ENCODE measurements at regions not wholly inside any gene's neighbourhood (a gene's known extent, or its start where the extent isn't known, plus 50 kb on each side); places are given as distances from the start of the nearest gene placed in this dataset.
A peak's percentile ranks its signal among the peaks of the same experiment; 100 is the strongest.
"Not testable (repeated sequence)": the region's sequence is repeated elsewhere in the genome, so short reads cannot be mapped to it uniquely, and the experiment has no call there.

- Histone ChIP-seq H3K27ac (ENCODE audit: low read depth, low read length) (no peak overlapping the region), H3K9ac (ENCODE audit: low read depth in 1 of 2, low read length in 2 of 2) (no peak overlapping the region), H3K4me3 (ENCODE audit: low read depth in 1 of 2, low read length in 2 of 2) (peak overlapping the region in 1 of 2 donors; percentile 25), H3K27me3 (ENCODE audit: control insufficient read depth in 1 of 2, insufficient read depth in 2 of 2, low read length in 2 of 2) (no peaks in the 10 kb centered on the region), H3K36me3 (ENCODE audit: control insufficient read depth in 1 of 2, insufficient read depth in 2 of 2, low read length in 2 of 2) (no peaks in the 10 kb centered on the region), H3K9me3 (ENCODE audit: control insufficient read depth in 1 of 2, low read length in 2 of 2) (no peaks in the 10 kb centered on the region), H3K4me1 (ENCODE audit: control insufficient read depth in 1 of 2, insufficient read depth in 2 of 2, low read length in 2 of 2) (peaks cover 0 to 8% of the 10 kb centered on the region in 2 donors)
Measured at GRCh38 chr3:177624528-177625495, 427.5 kb upstream of the TBL1XR1 start.

DNA sequence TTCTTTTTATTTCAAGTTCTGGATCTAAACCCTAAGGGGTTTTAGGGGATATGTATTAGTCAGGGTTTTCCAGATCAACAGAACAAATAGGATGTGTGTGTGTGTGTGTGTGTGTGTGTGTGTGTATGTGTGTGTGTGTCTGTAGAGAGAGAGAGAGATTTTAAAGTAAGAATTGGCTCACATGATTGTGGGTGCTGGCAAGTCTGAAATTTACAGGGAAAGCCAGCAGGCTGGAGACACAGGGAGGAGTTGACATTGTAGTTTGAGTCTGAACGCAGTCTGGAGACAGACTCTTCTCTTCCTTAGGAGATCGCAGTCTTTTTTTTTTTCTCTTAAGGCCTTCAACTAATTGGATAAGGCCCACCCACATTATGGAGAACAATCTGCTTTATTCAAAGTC lies 428.8 kb upstream of the TBL1XR1 start:
- H3K36me3 ChIP-seq (ENCODE audit: control insufficient read depth in 1 of 2, insufficient read depth in 2 of 2, low read length in 2 of 2): no peaks in the 10 kb centered on the region
- no peak overlapping the region for H3K9ac ChIP-seq (ENCODE audit: low read depth in 1 of 2, low read length in 2 of 2)
- peaks cover 0 to 8% of the 10 kb centered on the region in 2 donors for H3K4me1 ChIP-seq (ENCODE audit: control insufficient read depth in 1 of 2, insufficient read depth in 2 of 2, low read length in 2 of 2)
- no peaks in the 10 kb centered on the region for H3K27me3 ChIP-seq (ENCODE audit: control insufficient read depth in 1 of 2, insufficient read depth in 2 of 2, low read length in 2 of 2)
- H3K4me3 ChIP-seq (ENCODE audit: low read depth in 1 of 2, low read length in 2 of 2): no peak overlapping the region
- H3K9me3 ChIP-seq (ENCODE audit: control insufficient read depth in 1 of 2, low read length in 2 of 2): no peaks in the 10 kb centered on the region
- H3K27ac ChIP-seq (ENCODE audit: low read depth, low read length): no peak overlapping the region

DNA sequence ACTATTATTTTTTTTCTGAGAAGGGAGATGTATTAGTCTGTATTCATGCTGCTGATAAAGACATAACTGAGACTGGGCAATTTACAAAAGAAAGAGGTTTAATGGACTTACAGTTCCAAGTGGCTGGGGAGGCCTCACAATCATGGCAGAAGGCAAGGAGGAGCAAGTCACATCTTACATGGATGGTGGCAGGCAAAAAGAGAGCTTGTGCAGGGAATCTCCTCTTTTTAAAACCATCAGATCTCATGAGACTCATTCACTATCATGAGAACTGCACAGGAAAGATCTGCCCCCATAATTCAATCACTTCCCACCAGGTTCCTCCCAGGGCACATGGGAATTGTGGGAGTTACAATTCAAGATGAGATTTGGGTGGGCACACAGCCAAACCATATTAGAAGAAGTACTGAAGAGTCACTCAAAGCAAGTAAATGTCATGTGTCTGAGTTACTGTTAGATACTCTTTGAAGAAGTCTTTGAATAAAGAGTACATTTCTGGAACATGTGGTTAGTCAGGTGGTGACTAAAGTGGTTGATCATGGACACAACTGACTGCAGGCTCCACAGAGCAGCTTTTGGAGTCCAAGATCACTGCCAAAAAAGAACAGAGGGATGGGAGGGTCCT lies 430.9 kb upstream of the TBL1XR1 start:
- not testable (repeated sequence) for H3K9ac ChIP-seq (ENCODE audit: low read depth in 1 of 2, low read length in 2 of 2); H3K4me3 ChIP-seq (ENCODE audit: low read depth in 1 of 2, low read length in 2 of 2); H3K27ac ChIP-seq (ENCODE audit: low read depth, low read length); H3K4me1 ChIP-seq (ENCODE audit: control insufficient read depth in 1 of 2, insufficient read depth in 2 of 2, low read length in 2 of 2); H3K36me3 ChIP-seq (ENCODE audit: control insufficient read depth in 1 of 2, insufficient read depth in 2 of 2, low read length in 2 of 2); H3K9me3 ChIP-seq (ENCODE audit: control insufficient read depth in 1 of 2, low read length in 2 of 2); H3K27me3 ChIP-seq (ENCODE audit: control insufficient read depth in 1 of 2, insufficient read depth in 2 of 2, low read length in 2 of 2)

DNA sequence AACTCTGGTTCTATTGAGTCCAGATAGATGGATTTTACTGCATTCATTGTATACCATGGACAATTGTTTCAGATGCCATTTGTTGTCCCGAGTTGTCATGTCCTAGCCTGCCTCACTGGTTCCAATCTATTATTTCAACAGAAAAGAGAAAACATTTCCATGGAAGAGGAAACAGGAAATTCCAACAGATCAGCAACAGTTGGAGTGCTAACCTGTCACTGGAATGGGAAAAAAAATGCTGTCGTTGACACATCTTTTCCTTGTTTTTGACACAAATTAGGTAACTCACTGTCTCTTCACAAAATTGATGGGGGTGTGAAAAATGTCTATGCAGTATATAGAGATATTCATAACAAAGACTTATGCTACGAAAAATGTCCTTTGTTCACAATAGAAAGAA lies 432.0 kb upstream of the TBL1XR1 start:
- Histone ChIP-seq H3K27me3 (ENCODE audit: control insufficient read depth in 1 of 2, insufficient read depth in 2 of 2, low read length in 2 of 2) (no peaks in the 10 kb centered on the region), H3K27ac (ENCODE audit: low read depth, low read length) (no peak overlapping the region), H3K9me3 (ENCODE audit: control insufficient read depth in 1 of 2, low read length in 2 of 2) (no peaks in the 10 kb centered on the region), H3K36me3 (ENCODE audit: control insufficient read depth in 1 of 2, insufficient read depth in 2 of 2, low read length in 2 of 2) (no peaks in the 10 kb centered on the region), H3K9ac (ENCODE audit: low read depth in 1 of 2, low read length in 2 of 2) (no peak overlapping the region), H3K4me3 (ENCODE audit: low read depth in 1 of 2, low read length in 2 of 2) (no peak overlapping the region), H3K4me1 (ENCODE audit: control insufficient read depth in 1 of 2, insufficient read depth in 2 of 2, low read length in 2 of 2) (no peaks in the 10 kb centered on the region)

DNA sequence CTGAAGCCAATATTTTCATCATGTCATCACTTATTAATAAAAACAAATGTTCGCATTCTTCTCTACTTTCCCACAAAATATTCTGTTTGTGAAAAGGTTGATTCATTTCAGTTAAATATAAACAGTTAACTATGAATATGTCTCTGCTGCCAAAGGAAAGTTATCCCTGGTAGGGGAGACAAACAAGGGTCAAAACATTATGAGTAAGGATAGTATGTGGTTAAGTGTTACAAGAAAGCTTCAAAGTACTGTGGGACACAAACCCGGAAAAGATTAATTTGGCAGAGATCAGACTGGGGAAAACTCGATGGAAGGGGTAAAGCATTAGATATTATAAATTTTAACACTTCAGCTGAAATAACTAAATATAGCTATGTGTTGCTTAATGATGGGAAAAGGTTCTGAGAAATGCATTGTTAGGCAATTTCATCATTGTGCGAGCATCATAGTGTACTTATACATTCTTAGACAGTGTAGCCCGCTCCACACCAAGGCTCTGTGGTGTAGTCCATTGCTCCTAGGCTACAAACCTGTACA lies 436.5 kb upstream of the TBL1XR1 start:
- no peaks in the 10 kb centered on the region for H3K27me3 ChIP-seq (ENCODE audit: control insufficient read depth in 1 of 2, insufficient read depth in 2 of 2, low read length in 2 of 2)
- no peaks in the 10 kb centered on the region for H3K36me3 ChIP-seq (ENCODE audit: control insufficient read depth in 1 of 2, insufficient read depth in 2 of 2, low read length in 2 of 2)
- H3K9me3 ChIP-seq (ENCODE audit: control insufficient read depth in 1 of 2, low read length in 2 of 2): no peaks in the 10 kb centered on the region
- H3K27ac ChIP-seq (ENCODE audit: low read depth, low read length): no peak overlapping the region
- no peak overlapping the region for H3K4me3 ChIP-seq (ENCODE audit: low read depth in 1 of 2, low read length in 2 of 2)
- H3K4me1 ChIP-seq (ENCODE audit: control insufficient read depth in 1 of 2, insufficient read depth in 2 of 2, low read length in 2 of 2): no peaks in the 10 kb centered on the region
- H3K9ac ChIP-seq (ENCODE audit: low read depth in 1 of 2, low read length in 2 of 2): no peak overlapping the region

- not testable (repeated sequence) for H3K9ac ChIP-seq (ENCODE audit: low read depth in 1 of 2, low read length in 2 of 2); H3K4me3 ChIP-seq (ENCODE audit: low read depth in 1 of 2, low read length in 2 of 2); H3K36me3 ChIP-seq (ENCODE audit: control insufficient read depth in 1 of 2, insufficient read depth in 2 of 2, low read length in 2 of 2); H3K27me3 ChIP-seq (ENCODE audit: control insufficient read depth in 1 of 2, insufficient read depth in 2 of 2, low read length in 2 of 2); H3K9me3 ChIP-seq (ENCODE audit: control insufficient read depth in 1 of 2, low read length in 2 of 2); H3K27ac ChIP-seq (ENCODE audit: low read depth, low read length); H3K4me1 ChIP-seq (ENCODE audit: control insufficient read depth in 1 of 2, insufficient read depth in 2 of 2, low read length in 2 of 2)
Measured at GRCh38 chr3:177635601-177636106, 438.4 kb upstream of the TBL1XR1 start.

GRCh38 chr3:177640319-177640965 lies 443.2 kb upstream of the TBL1XR1 start:
- Histone ChIP-seq H3K27me3 (ENCODE audit: control insufficient read depth in 1 of 2, insufficient read depth in 2 of 2, low read length in 2 of 2) (no peaks in the 10 kb centered on the region), H3K27ac (ENCODE audit: low read depth, low read length) (no peak overlapping the region), H3K9ac (ENCODE audit: low read depth in 1 of 2, low read length in 2 of 2) (no peak overlapping the region), H3K36me3 (ENCODE audit: control insufficient read depth in 1 of 2, insufficient read depth in 2 of 2, low read length in 2 of 2) (no peaks in the 10 kb centered on the region), H3K4me1 (ENCODE audit: control insufficient read depth in 1 of 2, insufficient read depth in 2 of 2, low read length in 2 of 2) (no peaks in the 10 kb centered on the region), H3K9me3 (ENCODE audit: control insufficient read depth in 1 of 2, low read length in 2 of 2) (no peaks in the 10 kb centered on the region), H3K4me3 (ENCODE audit: low read depth in 1 of 2, low read length in 2 of 2) (no peak overlapping the region)

- no peak overlapping the region for H3K9ac ChIP-seq (ENCODE audit: low read depth in 1 of 2, low read length in 2 of 2)
- H3K36me3 ChIP-seq (ENCODE audit: control insufficient read depth in 1 of 2, insufficient read depth in 2 of 2, low read length in 2 of 2): no peaks in the 10 kb centered on the region
- H3K27me3 ChIP-seq (ENCODE audit: control insufficient read depth in 1 of 2, insufficient read depth in 2 of 2, low read length in 2 of 2): no peaks in the 10 kb centered on the region
- no peak overlapping the region for H3K4me3 ChIP-seq (ENCODE audit: low read depth in 1 of 2, low read length in 2 of 2)
- no peak overlapping the region for H3K27ac ChIP-seq (ENCODE audit: low read depth, low read length)
- H3K4me1 ChIP-seq (ENCODE audit: control insufficient read depth in 1 of 2, insufficient read depth in 2 of 2, low read length in 2 of 2): no peaks in the 10 kb centered on the region
- no peaks in the 10 kb centered on the region for H3K9me3 ChIP-seq (ENCODE audit: control insufficient read depth in 1 of 2, low read length in 2 of 2)
Measured at GRCh38 chr3:177641206-177641605, 443.9 kb upstream of the TBL1XR1 start.

- H3K9ac ChIP-seq (ENCODE audit: low read depth in 1 of 2, low read length in 2 of 2): no peak overlapping the region
- no peaks in the 10 kb centered on the region for H3K9me3 ChIP-seq (ENCODE audit: control insufficient read depth in 1 of 2, low read length in 2 of 2)
- H3K4me1 ChIP-seq (ENCODE audit: control insufficient read depth in 1 of 2, insufficient read depth in 2 of 2, low read length in 2 of 2): no peaks in the 10 kb centered on the region
- H3K27me3 ChIP-seq (ENCODE audit: control insufficient read depth in 1 of 2, insufficient read depth in 2 of 2, low read length in 2 of 2): no peaks in the 10 kb centered on the region
- no peak overlapping the region for H3K27ac ChIP-seq (ENCODE audit: low read depth, low read length)
- no peak overlapping the region for H3K4me3 ChIP-seq (ENCODE audit: low read depth in 1 of 2, low read length in 2 of 2)
- no peaks in the 10 kb centered on the region for H3K36me3 ChIP-seq (ENCODE audit: control insufficient read depth in 1 of 2, insufficient read depth in 2 of 2, low read length in 2 of 2)
Measured at GRCh38 chr3:177642042-177642803, 444.9 kb upstream of the TBL1XR1 start.

All from duodenal mucosa (tissue), 2 donors.